GM12892 (cell line): ENCODE measurements at regions not wholly inside any gene's neighbourhood (a gene's known extent, or its start where the extent isn't known, plus 50 kb on each side); places are given as distances from the start of the nearest gene placed in this dataset.
"Not testable (repeated sequence)": the region's sequence is repeated elsewhere in the genome, so short reads cannot be mapped to it uniquely, and the experiment has no call there.

Source experiments
- DNase-seq: peaks from one replicate; pipeline ENCODE4 v3.0.0; 2011; ENCODE audit not compliant: insufficient read length
- FAIRE-seq: peaks from 2 replicates; lab custom pipeline; 2011; peaks lifted over from hg19 to GRCh38; lab: Jason Lieb, UNC
- POLR2A ChIP-seq: IDR thresholded peaks from 2 replicates; pipeline ENCODE4 v1.6.1; 2011; ENCODE audit warnings: low read depth, low read length, control low read depth
- POLR2AphosphoS5 ChIP-seq: IDR thresholded peaks from 2 replicates; pipeline ENCODE4 v1.6.1; 2011; ENCODE audit warnings: low read depth, low read length, control low read depth
- TAF1 ChIP-seq: IDR thresholded peaks from 2 replicates; pipeline ENCODE4 v1.6.1; 2011; ENCODE audit warnings: low read depth, mild to moderate bottlenecking, control low read depth, low read length, borderline replicate concordance

DNA sequence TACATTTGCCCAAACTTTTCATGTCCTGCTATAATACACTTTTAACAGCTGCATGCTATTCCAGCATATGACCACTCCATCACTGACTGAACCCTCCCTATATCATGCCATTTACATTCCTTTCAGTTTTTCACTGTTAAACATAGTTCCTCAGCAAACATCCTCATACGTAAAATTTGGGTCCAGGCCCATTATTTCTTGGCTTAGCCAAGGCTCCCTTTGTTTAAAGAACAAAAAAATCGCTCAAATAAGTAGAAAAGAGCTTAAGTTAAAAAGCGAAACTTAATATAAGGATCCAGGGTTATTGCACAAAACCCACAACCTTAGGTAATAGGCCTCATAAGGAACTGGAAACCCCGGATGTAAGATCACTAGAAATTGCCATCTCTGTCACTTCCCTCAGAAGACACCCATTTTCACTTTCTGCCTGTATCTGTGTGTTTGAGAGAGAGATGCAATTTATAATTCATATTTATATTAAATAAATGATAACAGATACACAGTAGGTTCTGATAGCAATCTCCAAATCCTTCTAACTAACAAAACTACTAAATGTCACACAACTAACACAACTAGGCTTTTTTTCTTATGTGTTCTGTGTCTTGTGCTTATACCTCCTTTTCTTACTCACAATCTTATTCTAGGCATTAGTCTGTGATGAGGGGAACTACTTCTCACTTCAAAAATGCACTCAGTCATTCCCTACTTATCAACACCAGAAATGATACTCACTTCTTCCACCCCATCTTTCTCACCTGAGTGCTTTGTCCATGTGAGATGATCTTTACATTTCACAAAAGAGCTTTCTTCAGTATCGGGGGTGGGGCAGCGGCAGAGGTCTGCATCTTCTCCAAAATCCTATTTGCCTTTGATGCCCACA, 59.9 kb upstream of the FAM241A start:
- TF ChIP-seq POLR2AphosphoS5 (no peak), TAF1 (no peak), POLR2A (no peak)
- FAIRE-seq (no peak), DNase-seq (no peak)

DNA sequence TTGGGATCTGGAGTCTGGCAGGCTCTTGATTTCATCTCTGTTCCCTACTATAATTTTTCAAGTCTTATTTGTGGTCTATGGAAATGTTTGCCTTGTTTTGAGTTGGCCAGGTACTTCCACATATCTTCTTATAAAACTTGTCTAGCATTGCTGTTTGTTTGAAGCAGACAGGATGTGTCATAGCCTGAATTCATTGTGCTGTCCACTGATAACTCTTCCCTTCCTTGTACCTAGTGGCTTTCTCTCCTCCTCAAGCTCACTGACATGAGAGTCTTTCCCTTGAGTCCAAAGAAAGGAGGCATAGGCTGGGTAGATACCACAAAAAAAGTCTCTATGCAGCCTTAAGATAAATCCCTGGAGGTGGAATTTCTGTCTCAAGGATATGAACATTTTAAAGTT, 59.2 kb upstream of the FAM241A start:
- TF ChIP-seq POLR2A: no peak
- no peak for TF ChIP-seq POLR2AphosphoS5
- no peak for TF ChIP-seq TAF1
- FAIRE-seq (no peak), DNase-seq (no peak)

DNA sequence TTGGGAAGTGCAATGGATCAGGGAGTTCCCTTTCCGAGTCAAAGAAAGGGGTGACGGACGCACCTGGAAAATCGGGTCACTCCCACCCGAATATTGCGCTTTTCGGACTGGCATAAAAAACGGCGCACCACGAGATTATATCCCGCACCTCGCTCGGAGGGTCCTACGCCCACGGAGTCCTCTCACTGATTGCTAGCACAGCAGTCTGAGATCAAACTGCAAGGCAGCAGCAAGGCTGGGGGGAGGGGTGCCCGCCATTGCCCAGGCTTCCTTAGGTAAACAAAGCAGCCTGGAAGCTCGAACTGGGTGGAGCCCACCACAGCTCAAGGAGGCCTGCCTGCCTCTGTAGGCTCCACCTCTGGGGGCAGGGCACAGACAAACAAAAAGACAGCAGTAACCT, 58.6 kb upstream of the FAM241A start:
- not testable (repeated sequence) for FAIRE-seq, DNase-seq

DNA sequence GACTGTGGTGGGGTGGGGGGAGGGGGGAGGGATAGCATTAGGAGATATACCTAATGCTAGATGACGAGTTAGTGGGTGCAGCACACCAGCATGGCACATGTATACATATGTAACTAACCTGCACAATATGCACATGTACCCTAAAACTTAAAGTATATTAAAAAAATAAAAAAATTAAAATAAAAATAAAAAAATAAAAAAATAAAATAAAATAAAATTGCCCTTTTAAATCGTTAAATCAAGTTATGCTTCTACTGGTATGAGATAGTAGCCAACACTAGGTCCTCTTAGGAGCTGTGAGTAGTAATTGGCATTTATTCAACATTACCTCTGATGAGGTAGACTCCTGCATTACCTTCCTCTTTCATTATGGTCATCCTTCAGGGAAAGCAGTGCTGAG, 52.9 kb upstream of the FAM241A start:
- not testable (repeated sequence) for FAIRE-seq, DNase-seq

DNA sequence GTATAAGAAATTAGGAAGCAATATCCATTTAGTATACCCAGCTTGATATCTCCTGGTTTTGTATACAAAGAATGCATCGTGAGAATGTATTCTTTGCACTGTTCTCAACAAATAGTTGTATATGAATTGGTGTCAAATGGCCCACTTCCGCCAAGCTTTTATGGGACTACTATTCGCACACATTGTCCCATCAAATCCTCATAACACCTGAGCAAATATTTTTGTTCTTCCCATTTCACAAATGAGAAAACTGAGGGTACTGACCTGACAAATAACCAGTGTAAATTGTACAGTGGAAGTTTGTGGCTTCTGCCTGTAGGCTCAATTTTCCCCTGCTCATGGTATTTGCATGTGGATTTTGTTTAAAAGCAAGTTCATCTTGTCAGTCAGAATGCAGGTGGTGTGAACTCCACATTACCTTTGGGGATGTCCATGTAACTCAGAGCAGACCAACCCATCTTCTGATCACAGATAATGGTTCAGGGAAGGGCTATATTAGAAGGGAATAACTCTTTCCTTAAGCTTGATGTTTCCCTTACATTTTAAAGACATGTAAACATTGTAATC, 51.5 kb upstream of the FAM241A start:
- FAIRE-seq (peak; percentile 69), DNase-seq (no peak)
- no peak for TF ChIP-seq POLR2AphosphoS5

DNA sequence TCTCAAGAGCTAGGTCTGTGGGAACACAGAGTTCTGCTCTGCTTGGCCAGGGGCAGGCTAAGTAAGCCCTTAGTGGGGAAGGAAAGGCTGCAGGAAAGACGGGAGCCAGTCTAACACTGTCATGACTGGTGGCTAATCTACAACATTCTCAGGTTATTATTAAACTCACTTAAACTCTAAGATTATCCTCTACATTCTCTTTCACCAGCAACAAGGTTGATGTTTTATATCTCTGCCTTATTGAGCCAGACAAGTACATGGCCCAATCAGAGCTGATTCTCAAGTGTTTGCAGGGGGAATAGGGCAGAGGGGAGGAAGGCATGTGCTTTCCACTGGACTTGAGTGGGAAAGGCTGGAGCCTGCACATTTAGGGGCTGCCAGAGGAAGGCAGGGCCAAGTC, 50.9 kb upstream of the FAM241A start:
- FAIRE-seq: no peak
- no peak for DNase-seq
- TF ChIP-seq POLR2AphosphoS5 (no peak), TAF1 (no peak), POLR2A (no peak)
